GDM1 (cell line): ENCODE measurements at regions not wholly inside any gene's neighbourhood (a gene's known extent, or its start where the extent isn't known, plus 50 kb on each side); places are given as distances from the start of the nearest gene placed in this dataset.
"Not testable (repeated sequence)": the region's sequence is repeated elsewhere in the genome, so short reads cannot be mapped to it uniquely, and the experiment has no call there.

ENCODE experiments used
- DNase-seq: peaks from one replicate; lab custom pipeline; 2025; lab: John Stamatoyannopoulos, UW

GRCh38 chr4:159551281-159551680 lies 448.4 kb downstream of the RAPGEF2 start:
- DNase-seq, result no peak

GRCh38 chr4:159552979-159553768 lies 450.3 kb downstream of the RAPGEF2 start:
- DNase-seq, result no peak

DNA sequence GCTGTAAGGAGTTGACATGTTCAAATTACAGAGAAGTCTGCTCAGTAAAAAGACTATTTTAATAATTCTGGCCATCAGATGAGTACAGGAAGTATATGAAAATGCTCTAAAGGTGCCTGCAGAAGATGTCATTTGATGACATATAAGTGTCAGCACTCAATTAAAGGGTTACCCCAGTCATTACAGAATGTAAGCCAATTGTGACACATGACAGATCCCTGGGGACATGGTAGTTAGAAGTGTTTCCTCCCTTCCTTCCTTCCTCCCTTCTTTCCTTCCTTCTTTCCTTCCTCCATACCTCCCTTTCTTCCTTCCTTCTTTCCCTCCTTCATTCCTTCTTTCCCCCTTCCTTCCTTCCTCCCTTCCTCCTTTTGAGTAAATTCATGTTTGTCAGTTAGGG lies 453.0 kb downstream of the RAPGEF2 start:
- no peak for DNase-seq

GRCh38 chr4:159562366-159562765 lies 459.5 kb downstream of the RAPGEF2 start:
- no peak for DNase-seq

- DNase-seq, result no peak
These were observed 460.4 kb downstream of the RAPGEF2 start for GRCh38 chr4:159563257-159563656.

GRCh38 chr4:159564615-159565014 lies 461.7 kb downstream of the RAPGEF2 start:
- no peak for DNase-seq

- DNase-seq, result no peak
These were observed 463.9 kb downstream of the RAPGEF2 start for GRCh38 chr4:159566786-159567185.

- no peak for DNase-seq
These were observed 474.4 kb downstream of the RAPGEF2 start for GRCh38 chr4:159577241-159577640.

GRCh38 chr4:159582685-159583084 lies 479.8 kb downstream of the RAPGEF2 start:
- no peak for DNase-seq

DNA sequence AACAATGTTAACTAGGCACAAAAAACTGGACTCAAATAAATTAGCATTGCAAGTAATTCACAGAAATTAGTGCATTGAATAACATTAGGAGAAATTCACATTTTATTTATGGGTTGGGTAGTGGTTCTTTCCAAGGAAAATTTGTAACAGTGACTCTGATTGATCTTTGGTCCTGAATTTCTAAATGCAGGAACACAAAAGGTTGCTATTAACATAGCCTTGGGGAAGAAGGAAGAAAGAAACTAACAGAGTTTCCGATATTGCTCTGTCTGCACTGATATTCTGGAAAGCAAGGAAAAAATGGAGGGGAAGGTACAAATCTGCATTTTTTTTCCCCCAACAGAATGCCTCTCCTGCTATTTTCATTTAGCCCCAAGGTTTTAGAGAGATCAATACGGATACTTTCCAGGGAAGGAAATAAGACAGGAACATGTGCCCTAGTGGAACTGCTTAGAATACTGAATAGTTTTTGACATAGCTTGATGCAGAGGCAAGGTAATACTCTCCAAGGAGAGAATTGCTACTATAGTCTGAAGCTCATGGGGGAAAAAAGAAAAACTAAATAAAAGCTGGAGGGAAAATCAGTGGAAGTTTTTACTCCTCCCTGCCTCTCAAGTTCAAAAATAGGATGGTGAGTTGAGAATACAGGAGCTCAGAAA lies 490.1 kb downstream of the RAPGEF2 start:
- no peak for DNase-seq

GRCh38 chr4:159593681-159594080 lies 490.8 kb downstream of the RAPGEF2 start:
- DNase-seq, result no peak

DNA sequence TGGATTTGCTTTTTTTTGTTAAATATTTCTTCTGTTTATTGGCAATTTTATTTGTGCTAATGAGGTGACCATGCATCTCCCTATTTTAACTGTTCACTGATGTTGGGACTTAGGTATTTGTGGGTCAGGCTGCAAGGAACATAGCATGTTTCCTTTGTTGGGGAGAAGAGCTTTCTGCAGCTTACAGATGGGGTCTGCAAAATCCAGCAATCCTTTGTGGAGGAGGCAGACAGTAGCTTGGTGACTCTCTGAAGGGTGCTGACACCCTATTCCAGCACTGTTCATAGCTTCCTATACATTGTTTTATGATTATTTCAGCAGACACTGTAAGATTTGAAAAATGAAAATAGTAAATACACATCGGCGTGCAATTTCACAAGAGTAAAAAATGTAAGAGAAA lies 491.7 kb downstream of the RAPGEF2 start:
- no peak for DNase-seq

- not testable (repeated sequence) for DNase-seq
These were observed 492.2 kb downstream of the RAPGEF2 start for GRCh38 chr4:159595101-159595500.

- DNase-seq, result no peak
These were observed 495.7 kb downstream of the RAPGEF2 start for GRCh38 chr4:159598602-159599001.

DNA sequence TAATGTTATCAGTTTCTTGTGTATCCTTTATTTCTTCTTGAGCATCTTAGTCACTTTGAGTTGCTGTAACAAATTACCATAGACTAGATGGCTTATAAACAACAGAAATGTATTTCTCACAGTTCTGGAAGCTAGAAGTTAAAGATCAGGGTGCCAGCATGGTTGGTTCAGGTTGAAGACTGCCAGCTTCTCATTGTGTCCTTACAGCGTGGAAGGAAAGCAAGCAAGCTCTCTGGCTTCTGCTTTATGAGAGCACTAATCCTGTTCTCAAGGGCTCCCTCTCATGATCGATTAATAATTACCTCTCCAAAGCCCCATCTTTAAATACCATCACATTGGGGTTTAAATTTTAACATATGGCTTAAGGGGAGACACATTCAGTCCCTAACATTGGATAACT lies 497.2 kb downstream of the RAPGEF2 start:
- DNase-seq, result no peak

- DNase-seq, result no peak
These were observed 501.9 kb downstream of the RAPGEF2 start for GRCh38 chr4:159604781-159605180.

DNA sequence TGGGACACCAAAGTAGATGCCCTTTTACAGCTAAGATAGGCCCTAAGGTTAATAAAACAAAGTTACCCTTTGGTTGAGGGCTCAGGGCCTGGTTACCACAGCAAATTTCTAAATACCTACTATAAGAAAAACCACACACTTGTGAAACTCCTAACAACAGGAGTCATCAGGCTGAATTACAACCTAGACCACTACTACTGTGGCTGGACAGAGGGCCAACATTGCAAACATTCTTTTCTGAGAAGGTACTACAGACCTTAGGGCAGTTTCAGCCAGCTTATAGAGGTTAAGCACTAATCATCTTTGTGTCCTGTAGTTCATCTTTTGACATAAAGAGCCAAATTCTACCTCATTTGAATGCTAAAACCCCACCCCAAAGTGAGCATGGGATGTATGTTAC lies 504.0 kb downstream of the RAPGEF2 start:
- no peak for DNase-seq

DNA sequence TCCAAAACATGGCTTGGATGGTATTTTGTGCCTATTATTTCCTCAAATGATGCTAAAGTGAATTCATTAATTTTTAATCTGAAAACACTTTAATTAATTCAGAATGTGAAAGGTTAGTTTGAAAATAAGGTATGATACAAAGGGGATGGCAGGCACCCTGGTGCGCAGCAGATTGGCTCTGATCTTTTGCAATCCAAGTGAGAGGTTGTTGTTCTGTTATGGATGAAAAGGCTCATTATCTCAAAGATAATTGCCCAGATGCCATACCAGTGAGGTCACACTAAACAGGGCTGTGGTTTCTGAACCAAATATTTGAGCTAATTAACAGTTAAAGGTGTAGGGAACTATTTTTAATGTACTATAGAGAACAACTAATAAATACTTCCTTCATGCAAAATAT lies 504.9 kb downstream of the RAPGEF2 start:
- no peak for DNase-seq

DNA sequence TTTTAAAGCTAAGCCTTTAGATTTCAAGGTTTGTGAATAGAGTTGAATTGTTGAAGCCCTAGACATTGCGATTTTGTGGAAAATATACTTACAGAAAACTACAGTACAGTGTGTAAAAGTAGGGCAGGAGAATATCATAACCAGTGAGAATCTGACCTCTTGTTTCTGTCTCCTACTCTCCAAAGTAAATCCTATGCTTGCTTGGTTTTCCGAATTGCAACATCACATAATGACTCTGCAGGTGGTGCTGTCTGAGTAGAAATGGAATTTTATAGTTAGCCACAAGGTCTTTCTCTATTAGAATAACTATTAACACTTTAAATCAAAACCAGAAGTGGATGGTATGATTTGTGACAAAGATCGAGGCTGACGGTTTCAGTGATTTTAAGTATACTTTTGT lies 505.6 kb downstream of the RAPGEF2 start:
- DNase-seq, result no peak

- DNase-seq, result no peak
These were observed 529.2 kb downstream of the RAPGEF2 start for GRCh38 chr4:159632031-159632430.

DNA sequence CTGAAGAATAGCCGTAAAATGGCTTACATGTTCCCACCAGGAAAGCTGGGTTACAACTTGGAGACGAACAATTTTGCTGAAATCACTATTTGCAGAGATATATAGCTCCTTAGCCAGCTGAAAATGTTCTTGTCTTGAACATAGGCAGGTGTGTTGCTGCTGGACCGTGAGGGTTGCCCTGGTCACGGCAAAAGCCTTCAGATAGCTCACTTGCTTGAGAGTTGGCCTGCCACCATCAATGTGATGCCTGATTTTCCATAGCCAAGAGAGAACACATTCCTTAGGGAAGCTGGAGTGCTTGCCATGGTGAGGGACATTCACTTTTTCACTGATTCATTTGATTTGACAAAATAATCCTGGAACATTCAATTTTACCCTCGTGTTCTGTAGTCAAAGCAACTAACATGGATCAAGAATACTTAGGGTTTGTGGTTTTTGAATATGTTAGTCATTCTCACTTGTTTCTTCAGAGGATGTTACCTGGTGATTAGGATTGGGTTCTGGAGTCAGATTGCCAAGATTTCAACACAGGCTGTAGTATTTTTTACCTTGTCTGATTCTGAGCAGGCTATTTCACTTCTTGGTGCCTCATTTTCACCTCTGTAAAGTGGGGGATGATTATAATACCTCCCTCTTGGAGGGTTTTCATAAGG lies 536.9 kb downstream of the RAPGEF2 start:
- DNase-seq, result no peak

GRCh38 chr4:159649237-159649636 lies 546.4 kb downstream of the RAPGEF2 start:
- no peak for DNase-seq

DNA sequence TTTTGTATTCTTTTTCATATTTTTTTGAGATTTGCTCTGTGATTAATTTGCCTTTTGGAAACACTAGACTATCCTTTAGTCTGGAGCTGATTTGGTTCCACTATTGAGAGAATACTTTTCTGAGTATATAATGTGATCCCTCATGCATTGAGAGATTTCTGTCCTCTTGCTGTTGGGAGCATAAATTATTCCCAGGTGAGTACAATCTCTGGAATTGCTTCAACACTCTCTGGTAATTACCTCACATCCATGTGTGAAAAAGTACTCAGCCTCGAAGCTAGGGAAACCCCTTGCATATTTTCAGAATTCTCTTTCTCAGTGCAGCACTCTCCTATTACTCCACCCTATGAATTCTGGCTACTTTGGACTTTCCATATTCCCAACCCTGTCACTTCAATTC lies 550.0 kb downstream of the RAPGEF2 start:
- no peak for DNase-seq
